ENCODE measurements at regions not wholly inside any gene's neighbourhood (a gene's known extent, or its start where the extent isn't known, plus 50 kb on each side); places are given as distances from the start of the nearest gene placed in this dataset.

DNA sequence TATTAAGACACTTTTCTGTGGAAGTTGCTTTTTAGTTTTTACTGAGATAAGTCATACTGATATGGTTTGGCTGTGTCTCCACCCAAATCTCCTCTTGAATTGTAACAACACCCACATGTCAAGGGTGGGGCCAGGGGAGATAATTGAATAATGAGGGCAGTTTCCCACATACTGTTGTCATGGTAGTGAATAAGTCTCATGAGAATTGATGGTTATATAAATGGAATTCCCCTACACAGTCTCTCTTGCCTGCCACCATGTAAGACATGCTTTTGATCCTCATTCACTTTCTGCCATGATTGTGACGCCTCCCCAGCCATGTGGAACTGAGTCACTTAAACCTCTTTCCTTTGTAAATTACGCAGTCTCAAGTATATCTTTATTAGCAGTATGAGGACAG lies 1340.4 kb downstream of the SLITRK5 start (continued):
- TF ChIP-seq, protein P1, sequence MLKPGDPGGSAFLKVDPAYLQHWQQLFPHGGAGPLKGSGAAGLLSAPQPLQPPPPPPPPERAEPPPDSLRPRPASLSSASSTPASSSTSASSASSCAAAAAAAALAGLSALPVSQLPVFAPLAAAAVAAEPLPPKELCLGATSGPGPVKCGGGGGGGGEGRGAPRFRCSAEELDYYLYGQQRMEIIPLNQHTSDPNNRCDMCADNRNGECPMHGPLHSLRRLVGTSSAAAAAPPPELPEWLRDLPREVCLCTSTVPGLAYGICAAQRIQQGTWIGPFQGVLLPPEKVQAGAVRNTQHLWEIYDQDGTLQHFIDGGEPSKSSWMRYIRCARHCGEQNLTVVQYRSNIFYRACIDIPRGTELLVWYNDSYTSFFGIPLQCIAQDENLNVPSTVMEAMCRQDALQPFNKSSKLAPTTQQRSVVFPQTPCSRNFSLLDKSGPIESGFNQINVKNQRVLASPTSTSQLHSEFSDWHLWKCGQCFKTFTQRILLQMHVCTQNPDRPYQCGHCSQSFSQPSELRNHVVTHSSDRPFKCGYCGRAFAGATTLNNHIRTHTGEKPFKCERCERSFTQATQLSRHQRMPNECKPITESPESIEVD (tag by site-specific recombination; IDR thresholded peaks at IDR 0.05) = no peak
- no peak for TF ChIP-seq ZNF416 (tag by site-specific recombination; IDR thresholded peaks at IDR 0.05)

DNA sequence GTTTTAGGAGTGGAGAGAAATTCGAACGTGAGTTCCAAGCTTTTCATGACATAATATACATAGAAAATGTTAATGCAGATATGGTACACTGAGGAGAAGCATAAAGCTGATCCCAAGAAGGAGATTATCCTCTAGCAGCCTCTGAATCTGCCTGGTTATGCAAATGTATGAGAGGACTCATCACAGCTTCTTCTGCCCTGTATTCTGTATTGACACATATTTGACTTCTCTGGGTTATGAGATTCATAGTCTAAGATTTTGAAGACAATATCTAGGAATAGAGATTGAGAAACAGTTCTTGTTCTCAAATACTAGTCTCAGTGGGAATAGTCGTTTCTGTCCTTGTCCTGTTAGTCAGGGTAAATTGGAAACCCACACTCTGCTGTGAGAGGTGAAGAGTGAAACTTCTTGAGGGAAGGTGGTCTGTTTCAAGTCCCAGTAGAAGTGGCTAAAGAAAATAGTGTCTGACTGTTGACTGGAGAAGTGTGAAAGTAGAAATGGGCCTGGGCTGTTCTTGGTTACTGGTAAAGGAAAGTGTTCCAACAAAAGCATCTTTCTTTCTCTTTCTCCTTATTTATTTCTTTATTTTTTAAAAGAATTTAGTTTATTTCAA lies 1356.6 kb downstream of the SLITRK5 start:
- ChIA-PET POLR2A (no interaction called here), CTCF (no interaction called here)
- no peaks in the 10 kb centered on the region for H3K4me1 ChIP-seq (ENCODE audit: control insufficient read depth, insufficient read depth, low read length)
- no peaks in the 10 kb centered on the region for H3K9me3 ChIP-seq (ENCODE audit: control insufficient read depth, insufficient read depth, low read depth, low read length)
- no peak overlapping the region for H3K4me3 ChIP-seq (ENCODE audit: low read depth, low read length)
- no peaks in the 10 kb centered on the region for H3K36me3 ChIP-seq (ENCODE audit: control insufficient read depth in 2 of 2, insufficient read depth in 1 of 2, low read length in 2 of 2)
- H3K27ac ChIP-seq (ENCODE audit: extremely low read depth, low read depth, low read length) = no peak overlapping the region
- no peak for TF ChIP-seq GLI2 (tag by site-specific recombination; IDR thresholded peaks at IDR 0.05; ENCODE audit: borderline replicate concordance, low read depth)
- no peak for TF ChIP-seq ZNF155 (tag by site-specific recombination; IDR thresholded peaks at IDR 0.05)
- TF ChIP-seq ZNF768 (tag by site-specific recombination; IDR thresholded peaks at IDR 0.05) = no peak
- TF ChIP-seq, protein P2, sequence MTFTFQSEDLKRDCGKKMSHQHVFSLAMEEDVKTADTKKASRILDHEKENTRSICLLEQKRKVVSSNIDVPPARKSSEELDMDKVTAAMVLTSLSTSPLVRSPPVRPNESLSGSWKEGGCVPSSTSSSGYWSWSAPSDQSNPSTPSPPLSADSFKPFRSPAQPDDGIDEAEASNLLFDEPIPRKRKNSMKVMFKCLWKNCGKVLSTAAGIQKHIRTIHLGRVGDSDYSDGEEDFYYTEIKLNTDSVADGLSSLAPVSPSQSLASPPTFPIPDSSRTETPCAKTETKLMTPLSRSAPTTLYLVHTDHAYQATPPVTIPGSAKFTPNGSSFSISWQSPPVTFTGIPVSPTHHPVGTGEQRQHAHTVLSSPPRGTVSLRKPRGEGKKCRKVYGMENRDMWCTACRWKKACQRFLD (tag by site-specific recombination; IDR thresholded peaks at IDR 0.05) = no peak
- TF ChIP-seq ZNF621 (tag by site-specific recombination; IDR thresholded peaks at IDR 0.05) = no peak
- TF ChIP-seq ZNF133 (tag by site-specific recombination; IDR thresholded peaks at IDR 0.05) = no peak
- no peak for TF ChIP-seq ZNF792 (tag by site-specific recombination; IDR thresholded peaks at IDR 0.05)
- TF ChIP-seq ZNF843 (tag by site-specific recombination; IDR thresholded peaks at IDR 0.05) = no peak
- TF ChIP-seq ZNF341 (tag by site-specific recombination; IDR thresholded peaks at IDR 0.05; ENCODE audit: low read depth) = no peak
- no peak for TF ChIP-seq TCF7L2 (IDR thresholded peaks at IDR 0.05; ENCODE audit: borderline replicate concordance, low read depth, low read length)
- no peak for TF ChIP-seq ZNF19 (tag by site-specific recombination; IDR thresholded peaks at IDR 0.05; ENCODE audit: low read depth)
- no peak for TF ChIP-seq KLF10 (tag by site-specific recombination; IDR thresholded peaks at IDR 0.05)

DNA sequence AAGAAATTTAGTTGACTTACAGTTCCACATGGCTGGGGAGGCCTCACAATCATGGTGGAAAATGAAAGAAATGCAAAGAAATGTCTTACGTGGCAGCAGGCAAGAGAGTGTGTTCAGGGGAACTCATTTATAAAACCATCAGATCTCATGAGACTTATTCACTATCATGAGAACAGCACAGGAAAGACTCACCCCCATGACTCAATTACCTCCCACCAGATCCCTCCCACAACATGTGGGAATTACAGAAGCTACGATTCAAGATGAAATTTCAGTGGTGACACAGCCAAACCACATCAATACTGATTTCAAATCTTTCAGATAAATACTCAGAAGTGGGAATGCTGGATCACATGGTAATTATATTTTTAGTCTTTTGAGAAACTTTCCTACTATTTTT lies 1357.9 kb downstream of the SLITRK5 start:
- Histone ChIP-seq H3K4me3 (ENCODE audit: low read depth, low read length) (no peak overlapping the region), H3K36me3 (ENCODE audit: control insufficient read depth in 2 of 2, insufficient read depth in 1 of 2, low read length in 2 of 2) (no peaks in the 10 kb centered on the region), H3K9me3 (ENCODE audit: control insufficient read depth, insufficient read depth, low read depth, low read length) (no peaks in the 10 kb centered on the region), H3K27ac (ENCODE audit: extremely low read depth, low read depth, low read length) (no peak overlapping the region), H3K4me1 (ENCODE audit: control insufficient read depth, insufficient read depth, low read length) (no peaks in the 10 kb centered on the region)
- ChIA-PET POLR2A (no interaction called here), CTCF (no interaction called here)
- TF ChIP-seq, protein P3, sequence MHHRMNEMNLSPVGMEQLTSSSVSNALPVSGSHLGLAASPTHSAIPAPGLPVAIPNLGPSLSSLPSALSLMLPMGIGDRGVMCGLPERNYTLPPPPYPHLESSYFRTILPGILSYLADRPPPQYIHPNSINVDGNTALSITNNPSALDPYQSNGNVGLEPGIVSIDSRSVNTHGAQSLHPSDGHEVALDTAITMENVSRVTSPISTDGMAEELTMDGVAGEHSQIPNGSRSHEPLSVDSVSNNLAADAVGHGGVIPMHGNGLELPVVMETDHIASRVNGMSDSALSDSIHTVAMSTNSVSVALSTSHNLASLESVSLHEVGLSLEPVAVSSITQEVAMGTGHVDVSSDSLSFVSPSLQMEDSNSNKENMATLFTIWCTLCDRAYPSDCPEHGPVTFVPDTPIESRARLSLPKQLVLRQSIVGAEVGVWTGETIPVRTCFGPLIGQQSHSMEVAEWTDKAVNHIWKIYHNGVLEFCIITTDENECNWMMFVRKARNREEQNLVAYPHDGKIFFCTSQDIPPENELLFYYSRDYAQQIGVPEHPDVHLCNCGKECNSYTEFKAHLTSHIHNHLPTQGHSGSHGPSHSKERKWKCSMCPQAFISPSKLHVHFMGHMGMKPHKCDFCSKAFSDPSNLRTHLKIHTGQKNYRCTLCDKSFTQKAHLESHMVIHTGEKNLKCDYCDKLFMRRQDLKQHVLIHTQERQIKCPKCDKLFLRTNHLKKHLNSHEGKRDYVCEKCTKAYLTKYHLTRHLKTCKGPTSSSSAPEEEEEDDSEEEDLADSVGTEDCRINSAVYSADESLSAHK (tag by site-specific recombination; IDR thresholded peaks at IDR 0.05) = no peak
- TF ChIP-seq ZNF221 (tag by site-specific recombination; IDR thresholded peaks at IDR 0.05; ENCODE audit: borderline replicate concordance) = no peak
- no peak for TF ChIP-seq ZXDB (tag by site-specific recombination; IDR thresholded peaks at IDR 0.05)
- TF ChIP-seq ZNF768 (tag by site-specific recombination; IDR thresholded peaks at IDR 0.05) = no peak
- no peak for TF ChIP-seq ZNF707 (tag by site-specific recombination; IDR thresholded peaks at IDR 0.05)
- TF ChIP-seq ZNF175 (tag by site-specific recombination; IDR thresholded peaks at IDR 0.05) = no peak
- no peak for TF ChIP-seq ZNF791 (tag by site-specific recombination; IDR thresholded peaks at IDR 0.05)
- TF ChIP-seq KLF9 (tag by site-specific recombination; IDR thresholded peaks at IDR 0.05; ENCODE audit: low read depth) = no peak
- TF ChIP-seq, protein P4, sequence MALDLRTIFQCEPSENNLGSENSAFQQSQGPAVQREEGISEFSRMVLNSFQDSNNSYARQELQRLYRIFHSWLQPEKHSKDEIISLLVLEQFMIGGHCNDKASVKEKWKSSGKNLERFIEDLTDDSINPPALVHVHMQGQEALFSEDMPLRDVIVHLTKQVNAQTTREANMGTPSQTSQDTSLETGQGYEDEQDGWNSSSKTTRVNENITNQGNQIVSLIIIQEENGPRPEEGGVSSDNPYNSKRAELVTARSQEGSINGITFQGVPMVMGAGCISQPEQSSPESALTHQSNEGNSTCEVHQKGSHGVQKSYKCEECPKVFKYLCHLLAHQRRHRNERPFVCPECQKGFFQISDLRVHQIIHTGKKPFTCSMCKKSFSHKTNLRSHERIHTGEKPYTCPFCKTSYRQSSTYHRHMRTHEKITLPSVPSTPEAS (tag by site-specific recombination; IDR thresholded peaks at IDR 0.05) = no peak
- no peak for TF ChIP-seq ZNF10 (tag by site-specific recombination; IDR thresholded peaks at IDR 0.05)
- no peak for TF ChIP-seq ZNF214 (tag by site-specific recombination; IDR thresholded peaks at IDR 0.05; ENCODE audit: borderline replicate concordance)
- no peak for TF ChIP-seq ZNF830 (tag by site-specific recombination; IDR thresholded peaks at IDR 0.05; ENCODE audit: low read depth)
- no peak for TF ChIP-seq ZNF324 (tag by site-specific recombination; IDR thresholded peaks at IDR 0.05)
- TF ChIP-seq WT1 (tag by site-specific recombination; IDR thresholded peaks at IDR 0.05) = no peak
- no peak for TF ChIP-seq ZNF140 (tag by site-specific recombination; IDR thresholded peaks at IDR 0.05)
- TF ChIP-seq ZNF248 (tag by site-specific recombination; IDR thresholded peaks at IDR 0.05) = no peak
- TF ChIP-seq ZNF548 (tag by site-specific recombination; IDR thresholded peaks at IDR 0.05) = no peak
- no peak for TF ChIP-seq ZNF785 (tag by site-specific recombination; IDR thresholded peaks at IDR 0.05)

All from HEK293 (cell line).